H9 (cell line): ENCODE measurements at regions not wholly inside any gene's neighbourhood (a gene's known extent, or its start where the extent isn't known, plus 50 kb on each side); places are given as distances from the start of the nearest gene placed in this dataset.

Source experiments
- DNase-seq: peaks from one replicate; pipeline ENCODE4 v3.0.0-alpha.2; 2017
- H2AFZ ChIP-seq: one replicate; pipeline ENCODE4 v1.6.1; 2013; ENCODE audit warnings: mild to moderate bottlenecking, low read length, control low read depth, moderate library complexity
- H2AK5ac ChIP-seq: 2 replicates; pipeline ENCODE4 v1.6.1; 2013; ENCODE audit warnings: low read length, control low read depth, mixed read lengths; ENCODE audit not compliant: insufficient read length
- H2BK120ac ChIP-seq: one replicate; pipeline ENCODE4 v1.6.1; 2013; ENCODE audit warnings: low read depth, mild to moderate bottlenecking, low read length, control low read depth, inconsistent platforms; ENCODE audit not compliant: poor library complexity, severe bottlenecking
- H2BK12ac ChIP-seq: 2 replicates; pipeline ENCODE4 v1.6.1; 2013; ENCODE audit warnings: low read length, control low read depth, mixed read lengths, low read depth; ENCODE audit not compliant: insufficient read length
- H2BK15ac ChIP-seq: 2 replicates; pipeline ENCODE4 v1.6.1; 2013; ENCODE audit warnings: low read depth, low read length, control low read depth
- H2BK20ac ChIP-seq: one replicate; pipeline ENCODE4 v1.6.1; 2013; ENCODE audit warnings: low read depth, mild to moderate bottlenecking, low read length, control low read depth, inconsistent platforms; ENCODE audit not compliant: poor library complexity, severe bottlenecking
- H2BK5ac ChIP-seq: 2 replicates; pipeline ENCODE4 v1.6.1; 2013; ENCODE audit warnings: low read length, control low read depth, mixed read lengths; ENCODE audit not compliant: insufficient read length
- H3K14ac ChIP-seq: 2 replicates; pipeline ENCODE4 v1.6.1; 2013; ENCODE audit warnings: low read length, control low read depth; ENCODE audit not compliant: insufficient read depth
- H3K18ac ChIP-seq: 2 replicates; pipeline ENCODE4 v1.6.1; 2013; ENCODE audit warnings: low read depth, mild to moderate bottlenecking, mixed read lengths, low read length, control low read depth; ENCODE audit not compliant: insufficient read length
- H3K23ac ChIP-seq: 2 replicates; pipeline ENCODE4 v1.6.1; 2013; ENCODE audit warnings: low read length, control low read depth, mixed read lengths, low read depth; ENCODE audit not compliant: insufficient read length
- H3K23me2 ChIP-seq: 2 replicates; pipeline ENCODE4 v1.6.1; 2013; ENCODE audit warnings: low read depth, mild to moderate bottlenecking, mixed read lengths, low read length, control low read depth; ENCODE audit not compliant: insufficient read length, poor library complexity, severe bottlenecking
- H3K27ac ChIP-seq: 2 replicates; pipeline ENCODE4 v1.5.1; 2013; ENCODE audit warnings: low read length, control low read depth, mixed read lengths, low read depth; ENCODE audit not compliant: insufficient read length
- H3K27me3 ChIP-seq: 2 replicates; pipeline ENCODE4 v1.6.1; 2013; ENCODE audit warnings: low read length, control low read depth, inconsistent platforms; ENCODE audit not compliant: insufficient read depth
- H3K4ac ChIP-seq: 2 replicates; pipeline ENCODE4 v1.6.1; 2013; ENCODE audit warnings: low read depth, mild to moderate bottlenecking, control low read depth, inconsistent platforms, low read length, moderate library complexity
- H3K4me1 ChIP-seq: 2 replicates; pipeline ENCODE4 v1.6.1; 2013; ENCODE audit warnings: low read length, control low read depth, inconsistent platforms; ENCODE audit not compliant: insufficient read depth
- H3K4me2 ChIP-seq: 2 replicates; pipeline ENCODE4 v1.6.1; 2013; ENCODE audit warnings: low read length, control low read depth, mixed read lengths; ENCODE audit not compliant: insufficient read length, insufficient read depth
- H3K56ac ChIP-seq: 2 replicates; pipeline ENCODE4 v1.6.1; 2013; ENCODE audit warnings: low read depth, mild to moderate bottlenecking, mixed read lengths, low read length, control low read depth; ENCODE audit not compliant: insufficient read length
- H3K79me1 ChIP-seq: 2 replicates; pipeline ENCODE4 v1.6.1; 2013; ENCODE audit warnings: low read depth, mild to moderate bottlenecking, moderate library complexity, low read length, control low read depth, inconsistent platforms; ENCODE audit not compliant: insufficient read depth, poor library complexity, severe bottlenecking
- H3K79me2 ChIP-seq: 2 replicates; pipeline ENCODE4 v1.6.1; 2013; ENCODE audit warnings: low read length, control low read depth, inconsistent platforms; ENCODE audit not compliant: insufficient read depth
- H3K9ac ChIP-seq: 2 replicates; pipeline ENCODE4 v1.6.1; 2013; ENCODE audit warnings: low read length, control low read depth, mixed read lengths; ENCODE audit not compliant: insufficient read length; ENCODE audit errors: extremely low read depth
- H3K9me3 ChIP-seq: one replicate; pipeline ENCODE4 v1.6.1; 2013; ENCODE audit warnings: low read depth, low read length, inconsistent platforms; ENCODE audit not compliant: control insufficient read depth
- H3T11ph ChIP-seq: one replicate; pipeline ENCODE4 v1.6.1; 2013; ENCODE audit warnings: mild to moderate bottlenecking, low read length, control low read depth, inconsistent platforms
- H4K20me1 ChIP-seq: one replicate; pipeline ENCODE4 v1.6.1; 2013; ENCODE audit not compliant: control insufficient read depth, insufficient read length, insufficient read depth
- H4K5ac ChIP-seq: 2 replicates; pipeline ENCODE4 v1.6.1; 2013; ENCODE audit warnings: low read depth, mild to moderate bottlenecking, mixed read lengths, low read length, control low read depth; ENCODE audit not compliant: insufficient read length
- H4K8ac ChIP-seq: replicated peaks from 2 replicates; pipeline ENCODE4 v1.6.1; 2013; ENCODE audit warnings: low read length, control low read depth, mixed read lengths, low read depth; ENCODE audit not compliant: insufficient read length
- H4K91ac ChIP-seq: 2 replicates; pipeline ENCODE4 v1.6.1; 2013; ENCODE audit warnings: low read depth, mild to moderate bottlenecking, moderate library complexity, mixed read lengths, low read length, control low read depth; ENCODE audit not compliant: insufficient read length
- H3K27ac Mint-ChIP-seq, 3 experiments: 2 replicates in 2 of 3; 3 replicates in 1 of 3; pipeline ENCODE4 v1.8.0; 2020 to 2021; ENCODE audit warnings: mixed read lengths in 3 of 3, mild to moderate bottlenecking in 1 of 3, moderate library complexity in 1 of 3
- H3K27me3 Mint-ChIP-seq: 2 replicates; pipeline ENCODE4 v1.8.0; 2021; ENCODE audit warnings: low read depth, mild to moderate bottlenecking, moderate library complexity, mixed read lengths
- H3K36me3 Mint-ChIP-seq, 3 experiments: 2 replicates in 2 of 3; 3 replicates in 1 of 3; pipeline ENCODE4 v1.8.0; 2020 to 2021; ENCODE audit warnings: low read depth in 3 of 3, mixed read lengths in 3 of 3; ENCODE audit not compliant: insufficient read depth in 1 of 3
- H3K4me1 Mint-ChIP-seq, 2 experiments: 2 replicates each; pipeline ENCODE4 v1.8.0; 2020; ENCODE audit warnings: mixed read lengths in 2 of 2
- H3K4me3 Mint-ChIP-seq, 2 experiments: 2 replicates in 1 of 2; 3 replicates in 1 of 2; pipeline ENCODE4 v1.8.0; 2020 to 2021; ENCODE audit warnings: mild to moderate bottlenecking in 2 of 2, mixed read lengths in 2 of 2, moderate library complexity in 1 of 2
- H3K9me3 Mint-ChIP-seq, 2 experiments: 2 replicates in 1 of 2; 3 replicates in 1 of 2; pipeline ENCODE4 v1.8.0; 2020; ENCODE audit warnings: mild to moderate bottlenecking in 2 of 2, mixed read lengths in 2 of 2, moderate library complexity in 1 of 2
- WGBS: extraction: QIAGEN DNeasy Blood & Tissue Kit; methylation state at CpG from one replicate; pipeline ENCODE4 v1.1.7; 2013; ENCODE audit warnings: missing lambda C conversion rate, low lambda C conversion rate, mixed read lengths; ENCODE audit not compliant: insufficient read length; ENCODE audit errors: extremely low coverage; 5-methylcytosine and 5-hydroxymethylcytosine counted together
- TF ChIP-seq, protein P1 (sequence below): fragments of 200-600 bp; sonication (generic); conservative IDR thresholded peaks from 3 replicates; pipeline ENCODE4 v1.8.0; 2021; ENCODE audit warnings: antibody characterized with exemption, mild to moderate bottlenecking

DNA sequence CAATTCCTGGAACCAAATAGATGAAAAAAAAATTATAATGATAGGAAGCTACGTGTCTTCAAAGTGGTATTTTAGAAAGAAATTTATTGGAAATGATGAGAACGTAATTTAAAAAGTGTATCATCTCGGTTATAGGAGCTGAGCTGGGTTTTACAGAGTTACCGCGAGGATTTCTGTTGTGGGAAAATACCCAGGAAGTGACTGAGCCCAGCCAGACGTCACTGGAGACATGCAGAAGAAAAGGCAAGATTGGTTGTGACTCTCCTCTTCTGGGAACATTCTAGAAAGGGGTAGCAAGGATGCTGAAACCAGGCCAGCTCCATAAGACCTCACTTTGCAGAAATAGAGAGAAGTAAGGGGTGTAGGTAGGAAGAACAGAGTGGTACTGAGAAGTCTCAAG is 95.9 kb upstream of the ADGRF1 start:
- H3K9me3 ChIP-seq: no peaks in the 10 kb centered on the region
- H3K79me1 ChIP-seq: no peaks in the 10 kb centered on the region
- H2BK5ac ChIP-seq: no peak overlapping the region
- no peak overlapping the region for H2BK15ac ChIP-seq
- H4K5ac ChIP-seq: no peak overlapping the region
- Mint-ChIP-seq H3K27me3 (no peaks in the 10 kb centered on the region), H3K9me3 (peaks cover 0 to 3% of the 10 kb centered on the region in 2 experiments; a peak in 2 of 5 replicates), H3K4me3 (no peak overlapping the region), H3K4me1 (peaks cover 42 to 44% of the 10 kb centered on the region in 2 experiments), H3K27ac (peak overlapping the region in 1 of 3 experiments; percentile 7; a peak in 1 of 7 replicates), H3K36me3 (peaks cover 0 to 3% (median 0%) of the 10 kb centered on the region in 3 experiments; a peak in 1 of 7 replicates)
- H4K8ac ChIP-seq: no peak overlapping the region
- H4K20me1 ChIP-seq: no peaks in the 10 kb centered on the region
- no peak overlapping the region for H3K14ac ChIP-seq
- WGBS: 100% methylated on average over 3 of the region's 6 CpGs
- H3K4me1 ChIP-seq: peaks cover 7% of the 10 kb centered on the region
- TF ChIP-seq, protein P1, sequence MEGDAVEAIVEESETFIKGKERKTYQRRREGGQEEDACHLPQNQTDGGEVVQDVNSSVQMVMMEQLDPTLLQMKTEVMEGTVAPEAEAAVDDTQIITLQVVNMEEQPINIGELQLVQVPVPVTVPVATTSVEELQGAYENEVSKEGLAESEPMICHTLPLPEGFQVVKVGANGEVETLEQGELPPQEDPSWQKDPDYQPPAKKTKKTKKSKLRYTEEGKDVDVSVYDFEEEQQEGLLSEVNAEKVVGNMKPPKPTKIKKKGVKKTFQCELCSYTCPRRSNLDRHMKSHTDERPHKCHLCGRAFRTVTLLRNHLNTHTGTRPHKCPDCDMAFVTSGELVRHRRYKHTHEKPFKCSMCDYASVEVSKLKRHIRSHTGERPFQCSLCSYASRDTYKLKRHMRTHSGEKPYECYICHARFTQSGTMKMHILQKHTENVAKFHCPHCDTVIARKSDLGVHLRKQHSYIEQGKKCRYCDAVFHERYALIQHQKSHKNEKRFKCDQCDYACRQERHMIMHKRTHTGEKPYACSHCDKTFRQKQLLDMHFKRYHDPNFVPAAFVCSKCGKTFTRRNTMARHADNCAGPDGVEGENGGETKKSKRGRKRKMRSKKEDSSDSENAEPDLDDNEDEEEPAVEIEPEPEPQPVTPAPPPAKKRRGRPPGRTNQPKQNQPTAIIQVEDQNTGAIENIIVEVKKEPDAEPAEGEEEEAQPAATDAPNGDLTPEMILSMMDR: no peak
- no peak overlapping the region for H2BK20ac ChIP-seq
- no peak overlapping the region for H3K23ac ChIP-seq
- no peaks in the 10 kb centered on the region for H3K27me3 ChIP-seq
- H3T11ph ChIP-seq: no peak overlapping the region
- no peaks in the 10 kb centered on the region for H3K79me2 ChIP-seq
- H3K18ac ChIP-seq: no peak overlapping the region
- no peak for DNase-seq
- H3K23me2 ChIP-seq: no peaks in the 10 kb centered on the region
- no peak overlapping the region for H3K4me2 ChIP-seq
- H3K4ac ChIP-seq: no peak overlapping the region
- H3K27ac ChIP-seq: no peak overlapping the region
- H3K9ac ChIP-seq: no peak overlapping the region
- no peak overlapping the region for H2BK12ac ChIP-seq
- no peak overlapping the region for H2AK5ac ChIP-seq
- H2BK120ac ChIP-seq: no peak overlapping the region
- H2AFZ ChIP-seq: no peak overlapping the region
- no peak overlapping the region for H4K91ac ChIP-seq
- H3K56ac ChIP-seq: no peak overlapping the region
